ENCODE measurements at regions not wholly inside any gene's neighbourhood (a gene's known extent, or its start where the extent isn't known, plus 50 kb on each side); places are given as distances from the start of the nearest gene placed in this dataset.

GRCh38 chr3:22615790-22616189 lies 587.3 kb upstream of the UBE2E2 start:
- TF ChIP-seq CTCF (IDR thresholded peaks at IDR 0.05; ENCODE audit: borderline replicate concordance, extremely low read depth, low read length, poor library complexity, severe bottlenecking), result no peak
- no peak for TF ChIP-seq EZH2 (IDR thresholded peaks at IDR 0.05; ENCODE audit: borderline replicate concordance, low read depth, low read length, severe bottlenecking)

All from DND-41 (cell line).